Sigmoid colon (tissue), 4 donors: ENCODE measurements at regions not wholly inside any gene's neighbourhood (a gene's known extent, or its start where the extent isn't known, plus 50 kb on each side); places are given as distances from the start of the nearest gene placed in this dataset.

Experiments
- CTCF ChIP-seq, 4 experiments: fragments of 450-650 bp in 3 of 4; fragments of 200-600 bp in 1 of 4; IDR thresholded peaks; one replicate each; pipeline ENCODE4 v1.5.1; 2016 to 2019; ENCODE audit warnings: antibody characterized with exemption in 4 of 4, mild to moderate bottlenecking in 3 of 4, moderate library complexity in 2 of 4
- EP300 ChIP-seq, 4 donors: sonication (generic); formaldehyde crosslinking; IDR thresholded peaks; one replicate each; pipeline ENCODE4 v1.6.1; 2017; ENCODE audit warnings: antibody characterized with exemption in 4 of 4
- POLR2A ChIP-seq, 2 donors: fragments of 450-650 bp; IDR thresholded peaks; one replicate each; pipeline ENCODE4 v1.6.1; 2016; ENCODE audit warnings: antibody characterized with exemption in 2 of 2, mild to moderate bottlenecking in 2 of 2, moderate library complexity in 2 of 2
- POLR2AphosphoS5 ChIP-seq, 4 donors: sonication (generic); formaldehyde crosslinking; IDR thresholded peaks; one replicate each; pipeline ENCODE4 v1.6.1; 2017; ENCODE audit warnings: antibody characterized with exemption in 4 of 4

- no peak for TF ChIP-seq POLR2AphosphoS5 (IDR thresholded peaks at IDR 0.05)
- no peak for TF ChIP-seq CTCF (IDR thresholded peaks at IDR 0.05)
- no peak for TF ChIP-seq POLR2A (IDR thresholded peaks at IDR 0.05)
- TF ChIP-seq EP300 (IDR thresholded peaks at IDR 0.05): no peak
Observed at GRCh38 chr16:51457775-51458174, 306.7 kb upstream of the SALL1 start.
